PC-3 (cell line): ENCODE measurements at regions not wholly inside any gene's neighbourhood (a gene's known extent, or its start where the extent isn't known, plus 50 kb on each side); places are given as distances from the start of the nearest gene placed in this dataset.

Source experiments
- CTCF ChIP-seq: fragments of 300-600 bp; sonication (generic); conservative IDR thresholded peaks from 2 replicates; pipeline ENCODE4 v1.5.1; 2017; ENCODE audit warnings: antibody characterized with exemption, low read depth, mild to moderate bottlenecking, low read length
- EZH2 ChIP-seq: fragments of 300-600 bp; sonication (generic); IDR thresholded peaks from one replicate; pipeline ENCODE4 v1.6.1; 2017; ENCODE audit warnings: antibody characterized with exemption, mild to moderate bottlenecking, low read length; ENCODE audit not compliant: unreplicated experiment

GRCh38 chr6:117077300-117077699, 188.1 kb upstream of the VGLL2 start:
- TF ChIP-seq CTCF = no peak
- TF ChIP-seq EZH2 = no peak
